GF-D8 (cell line): ENCODE measurements at regions not wholly inside any gene's neighbourhood (a gene's known extent, or its start where the extent isn't known, plus 50 kb on each side); places are given as distances from the start of the nearest gene placed in this dataset.

Experiments used
- DNase-seq: peaks from one replicate; lab custom pipeline; 2025; lab: John Stamatoyannopoulos, UW

- no peak for DNase-seq
Measured at GRCh38 chr22:47282851-47283250, 520.4 kb downstream of the TBC1D22A start.

GRCh38 chr22:47282366-47282765 is 519.9 kb downstream of the TBC1D22A start:
- no peak for DNase-seq

GRCh38 chr22:47281126-47282106 is 519.0 kb downstream of the TBC1D22A start:
- DNase-seq: no peak

- no peak for DNase-seq
Measured at GRCh38 chr22:47280301-47280700, 517.9 kb downstream of the TBC1D22A start.

GRCh38 chr22:47279746-47280145 is 517.3 kb downstream of the TBC1D22A start:
- DNase-seq: no peak

GRCh38 chr22:47279337-47279736 is 516.9 kb downstream of the TBC1D22A start:
- DNase-seq: no peak

- DNase-seq: no peak
Measured at GRCh38 chr22:47278655-47279054, 516.2 kb downstream of the TBC1D22A start.

- no peak for DNase-seq
Measured at GRCh38 chr22:47277531-47277930, 515.1 kb downstream of the TBC1D22A start.

GRCh38 chr22:47276991-47277390 is 514.5 kb downstream of the TBC1D22A start:
- no peak for DNase-seq

- DNase-seq: no peak
Measured at GRCh38 chr22:47276450-47276820, 514.0 kb downstream of the TBC1D22A start.

GRCh38 chr22:47275605-47276449 is 513.4 kb downstream of the TBC1D22A start:
- no peak for DNase-seq

- no peak for DNase-seq
Measured at GRCh38 chr22:47274196-47274595, 511.7 kb downstream of the TBC1D22A start.

GRCh38 chr22:47270463-47271135 is 508.1 kb downstream of the TBC1D22A start:
- no peak for DNase-seq

- no peak for DNase-seq
Measured at GRCh38 chr22:47269516-47270088, 507.2 kb downstream of the TBC1D22A start.

- no peak for DNase-seq
Measured at GRCh38 chr22:47267513-47268282, 505.2 kb downstream of the TBC1D22A start.

GRCh38 chr22:47266329-47266728 is 503.9 kb downstream of the TBC1D22A start:
- DNase-seq: no peak

- no peak for DNase-seq
Measured at GRCh38 chr22:47260551-47260950, 498.1 kb downstream of the TBC1D22A start.

GRCh38 chr22:47259990-47260389 is 497.5 kb downstream of the TBC1D22A start:
- no peak for DNase-seq

GRCh38 chr22:47259049-47259448 is 496.6 kb downstream of the TBC1D22A start:
- no peak for DNase-seq

- DNase-seq: no peak
Measured at GRCh38 chr22:47257976-47258375, 495.5 kb downstream of the TBC1D22A start.

GRCh38 chr22:47257566-47257965 is 495.1 kb downstream of the TBC1D22A start:
- no peak for DNase-seq
